Choroid plexus epithelial cell (primary cell): ENCODE measurements at regions not wholly inside any gene's neighbourhood (a gene's known extent, or its start where the extent isn't known, plus 50 kb on each side); places are given as distances from the start of the nearest gene placed in this dataset.
"Not testable (repeated sequence)": the region's sequence is repeated elsewhere in the genome, so short reads cannot be mapped to it uniquely, and the experiment has no call there.

ENCODE experiments used
- DNase-seq: peaks from one replicate; pipeline ENCODE4 v3.0.0-alpha.2; 2010; ENCODE audit warnings: low read depth
- H3K4me3 ChIP-seq: 2 replicates; pipeline ENCODE4 v1.5.1; 2011; ENCODE audit warnings: low read depth, mild to moderate bottlenecking, control low read depth, low read length, moderate library complexity
- CTCF ChIP-seq: conservative IDR thresholded peaks from 2 replicates; pipeline ENCODE4 v1.5.1; 2011; ENCODE audit warnings: low read depth, mild to moderate bottlenecking, control low read depth, inconsistent platforms, low read length, moderate library complexity

- no peak for TF ChIP-seq CTCF
- H3K4me3 ChIP-seq = no peak overlapping the region
- DNase-seq = no peak
These were observed 186.4 kb upstream of the PTGFR start for GRCh38 chr1:78304341-78304740.

- H3K4me3 ChIP-seq = no peak overlapping the region
- TF ChIP-seq CTCF = no peak
- DNase-seq = peak; percentile 37
These were observed 186.0 kb upstream of the PTGFR start for GRCh38 chr1:78304761-78305160.

- H3K4me3 ChIP-seq, DNase-seq: not testable (repeated sequence)
These were observed 180.5 kb upstream of the PTGFR start for GRCh38 chr1:78310261-78310660.

- no peak for DNase-seq
- TF ChIP-seq CTCF = no peak
- H3K4me3 ChIP-seq = no peak overlapping the region
These were observed 172.8 kb upstream of the PTGFR start for GRCh38 chr1:78318011-78318410.

GRCh38 chr1:78319603-78320002 is 171.2 kb upstream of the PTGFR start:
- TF ChIP-seq CTCF = no peak
- DNase-seq = no peak
- no peak overlapping the region for H3K4me3 ChIP-seq

GRCh38 chr1:78322928-78323680 is 167.7 kb upstream of the PTGFR start:
- no peak for DNase-seq
- no peak overlapping the region for H3K4me3 ChIP-seq

GRCh38 chr1:78325293-78325692 is 165.5 kb upstream of the PTGFR start:
- TF ChIP-seq CTCF = no peak
- no peak for DNase-seq
- no peak overlapping the region for H3K4me3 ChIP-seq

More at GRCh38 chr1:78322928-78323680, 167.7 kb upstream of the PTGFR start:
- TF ChIP-seq CTCF = no peak
